ENCODE measurements at regions not wholly inside any gene's neighbourhood (a gene's known extent, or its start where the extent isn't known, plus 50 kb on each side); places are given as distances from the start of the nearest gene placed in this dataset.

GRCh38 chr1:60977661-60978060 is 104.7 kb upstream of the NFIA start:
- no peak for TF ChIP-seq CTCF (IDR thresholded peaks at IDR 0.05; ENCODE audit: control insufficient read depth, extremely low read depth, insufficient read depth)
- DNase-seq (ENCODE audit: low read depth), result no peak
- H3K4me3 ChIP-seq (ENCODE audit: low read depth, low read length), result no peak overlapping the region

- no peak for DNase-seq (ENCODE audit: low read depth)
- TF ChIP-seq CTCF (IDR thresholded peaks at IDR 0.05; ENCODE audit: control insufficient read depth, extremely low read depth, insufficient read depth), result no peak
- no peak overlapping the region for H3K4me3 ChIP-seq (ENCODE audit: low read depth, low read length)
Measured at GRCh38 chr1:60974524-60975372, 107.6 kb upstream of the NFIA start.

GRCh38 chr1:60973668-60974067 is 108.7 kb upstream of the NFIA start:
- H3K4me3 ChIP-seq (ENCODE audit: low read depth, low read length), result no peak overlapping the region
- DNase-seq (ENCODE audit: low read depth), result no peak
- no peak for TF ChIP-seq CTCF (IDR thresholded peaks at IDR 0.05; ENCODE audit: control insufficient read depth, extremely low read depth, insufficient read depth)

GRCh38 chr1:60972841-60973364 is 109.5 kb upstream of the NFIA start:
- no peak for TF ChIP-seq CTCF (IDR thresholded peaks at IDR 0.05; ENCODE audit: control insufficient read depth, extremely low read depth, insufficient read depth)
- H3K4me3 ChIP-seq (ENCODE audit: low read depth, low read length), result no peak overlapping the region
- no peak for DNase-seq (ENCODE audit: low read depth)

GRCh38 chr1:60971330-60971729 is 111.0 kb upstream of the NFIA start:
- no peak overlapping the region for H3K4me3 ChIP-seq (ENCODE audit: low read depth, low read length)
- DNase-seq (ENCODE audit: low read depth), result no peak
- TF ChIP-seq CTCF (IDR thresholded peaks at IDR 0.05; ENCODE audit: control insufficient read depth, extremely low read depth, insufficient read depth), result no peak

- H3K4me3 ChIP-seq (ENCODE audit: low read depth, low read length), result no peak overlapping the region
- DNase-seq (ENCODE audit: low read depth), result no peak
- TF ChIP-seq CTCF (IDR thresholded peaks at IDR 0.05; ENCODE audit: control insufficient read depth, extremely low read depth, insufficient read depth), result peak; percentile 66
Measured at GRCh38 chr1:60969971-60970509, 112.3 kb upstream of the NFIA start.
